ENCODE measurements at regions not wholly inside any gene's neighbourhood (a gene's known extent, or its start where the extent isn't known, plus 50 kb on each side); places are given as distances from the start of the nearest gene placed in this dataset.

DNA sequence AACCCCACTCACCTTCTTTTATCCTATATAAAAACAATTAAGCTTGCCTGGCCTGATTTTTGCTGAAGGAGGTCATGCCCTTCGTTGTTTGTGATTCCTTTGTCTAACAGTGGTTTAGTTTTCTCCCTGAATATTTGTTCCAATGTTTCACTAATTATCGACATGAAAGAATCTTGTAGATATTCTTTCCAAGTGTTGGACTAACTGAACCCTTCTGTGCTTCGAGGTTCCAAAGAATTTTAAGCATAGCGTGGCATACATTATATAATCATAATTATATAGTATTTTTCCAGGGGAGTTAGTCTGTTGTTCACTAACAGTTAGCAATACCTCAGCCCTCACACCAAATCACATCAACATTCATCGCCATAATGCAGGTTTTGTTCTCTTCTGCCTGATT is 418.9 kb upstream of the ADGRL2 start:
- H3K9ac ChIP-seq (ENCODE audit: low read length) = no peak overlapping the region
- H3K4me1 ChIP-seq (ENCODE audit: control insufficient read depth, insufficient read depth, low read length) = no peaks in the 10 kb centered on the region
- no peaks in the 10 kb centered on the region for H3K36me3 ChIP-seq (ENCODE audit: control insufficient read depth, insufficient read depth, low read length, severe bottlenecking)
- no peaks in the 10 kb centered on the region for H3K9me3 ChIP-seq (ENCODE audit: control insufficient read depth, low read length)
- H3K4me3 ChIP-seq (ENCODE audit: low read length) = no peak overlapping the region
- no peak for DNase-seq (ENCODE audit: low read depth)
- H3K27me3 ChIP-seq (replicated peaks; ENCODE audit: control insufficient read depth, insufficient read depth, low read length) = no peaks in the 10 kb centered on the region

DNA sequence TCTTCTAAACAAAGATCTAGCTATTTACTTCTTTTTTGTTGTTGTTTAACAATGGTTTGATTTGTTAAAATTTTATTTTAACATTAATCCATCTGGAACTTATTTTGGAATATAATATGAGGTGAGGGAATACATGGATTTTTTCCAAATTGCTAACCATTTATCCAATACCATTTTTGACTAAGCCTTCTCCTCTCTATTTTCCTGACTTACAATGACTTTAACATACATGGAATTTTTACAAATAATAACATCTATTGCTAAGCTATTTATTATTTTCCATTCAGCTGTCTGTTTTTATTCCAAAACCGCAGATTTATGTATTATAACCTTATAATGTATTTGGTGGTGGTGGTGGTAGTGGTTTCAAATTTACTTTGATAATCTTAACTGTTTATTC is 420.3 kb upstream of the ADGRL2 start:
- no peaks in the 10 kb centered on the region for H3K27me3 ChIP-seq (replicated peaks; ENCODE audit: control insufficient read depth, insufficient read depth, low read length)
- DNase-seq (ENCODE audit: low read depth) = no peak
- no peaks in the 10 kb centered on the region for H3K36me3 ChIP-seq (ENCODE audit: control insufficient read depth, insufficient read depth, low read length, severe bottlenecking)
- H3K4me1 ChIP-seq (ENCODE audit: control insufficient read depth, insufficient read depth, low read length) = no peaks in the 10 kb centered on the region
- H3K9me3 ChIP-seq (ENCODE audit: control insufficient read depth, low read length) = no peaks in the 10 kb centered on the region
- H3K9ac ChIP-seq (ENCODE audit: low read length) = no peak overlapping the region
- no peak overlapping the region for H3K4me3 ChIP-seq (ENCODE audit: low read length)

DNA sequence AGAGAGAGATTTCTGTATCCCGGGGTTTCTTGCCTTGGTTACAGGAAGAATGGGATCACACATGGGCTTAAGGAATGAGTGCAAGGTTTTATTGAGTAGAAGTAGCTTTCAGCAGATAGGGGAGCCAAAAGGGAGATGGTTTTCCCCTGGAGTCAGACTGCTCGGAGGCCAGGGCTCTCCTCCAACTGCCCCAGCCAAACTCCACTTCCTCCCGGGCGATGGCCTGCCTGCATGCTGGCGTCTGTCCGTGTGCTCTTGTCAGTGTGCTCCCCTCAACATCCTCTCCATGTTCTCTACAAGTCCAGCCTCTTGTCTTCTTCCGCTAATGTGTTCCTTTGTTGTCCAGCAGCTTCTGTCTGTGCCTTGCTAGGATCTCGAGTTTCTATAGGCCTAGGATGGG is 421.3 kb upstream of the ADGRL2 start:
- Histone ChIP-seq H3K4me3 (ENCODE audit: low read length) (no peak overlapping the region), H3K27me3 (replicated peaks; ENCODE audit: control insufficient read depth, insufficient read depth, low read length) (no peaks in the 10 kb centered on the region), H3K4me1 (ENCODE audit: control insufficient read depth, insufficient read depth, low read length) (no peaks in the 10 kb centered on the region), H3K9me3 (ENCODE audit: control insufficient read depth, low read length) (no peaks in the 10 kb centered on the region), H3K36me3 (ENCODE audit: control insufficient read depth, insufficient read depth, low read length, severe bottlenecking) (no peaks in the 10 kb centered on the region), H3K9ac (ENCODE audit: low read length) (no peak overlapping the region)
- no peak for DNase-seq (ENCODE audit: low read depth)

DNA sequence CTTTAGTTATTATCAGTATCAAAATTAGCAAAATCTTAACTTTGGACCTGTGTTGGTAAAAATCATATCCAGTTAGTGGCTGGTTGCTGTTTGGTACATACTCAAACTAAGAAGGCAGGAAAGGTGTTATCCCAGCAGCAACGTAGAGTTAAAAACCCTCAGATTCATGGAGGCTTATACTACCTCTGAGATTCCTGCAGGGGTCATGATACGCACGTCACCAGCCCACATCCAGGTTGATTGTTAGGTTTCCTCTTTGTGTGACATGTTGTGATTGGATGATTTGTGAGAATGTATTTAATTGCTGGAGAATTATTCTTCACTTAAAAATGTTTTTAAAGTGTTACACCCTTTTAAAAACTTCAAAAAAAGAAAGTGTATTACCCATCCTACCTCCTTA is 423.3 kb upstream of the ADGRL2 start:
- Histone ChIP-seq H3K27me3 (replicated peaks; ENCODE audit: control insufficient read depth, insufficient read depth, low read length) (no peaks in the 10 kb centered on the region), H3K4me1 (ENCODE audit: control insufficient read depth, insufficient read depth, low read length) (no peaks in the 10 kb centered on the region), H3K9me3 (ENCODE audit: control insufficient read depth, low read length) (no peaks in the 10 kb centered on the region), H3K4me3 (ENCODE audit: low read length) (no peak overlapping the region), H3K36me3 (ENCODE audit: control insufficient read depth, insufficient read depth, low read length, severe bottlenecking) (no peaks in the 10 kb centered on the region), H3K9ac (ENCODE audit: low read length) (no peak overlapping the region)
- no peak for DNase-seq (ENCODE audit: low read depth)

DNA sequence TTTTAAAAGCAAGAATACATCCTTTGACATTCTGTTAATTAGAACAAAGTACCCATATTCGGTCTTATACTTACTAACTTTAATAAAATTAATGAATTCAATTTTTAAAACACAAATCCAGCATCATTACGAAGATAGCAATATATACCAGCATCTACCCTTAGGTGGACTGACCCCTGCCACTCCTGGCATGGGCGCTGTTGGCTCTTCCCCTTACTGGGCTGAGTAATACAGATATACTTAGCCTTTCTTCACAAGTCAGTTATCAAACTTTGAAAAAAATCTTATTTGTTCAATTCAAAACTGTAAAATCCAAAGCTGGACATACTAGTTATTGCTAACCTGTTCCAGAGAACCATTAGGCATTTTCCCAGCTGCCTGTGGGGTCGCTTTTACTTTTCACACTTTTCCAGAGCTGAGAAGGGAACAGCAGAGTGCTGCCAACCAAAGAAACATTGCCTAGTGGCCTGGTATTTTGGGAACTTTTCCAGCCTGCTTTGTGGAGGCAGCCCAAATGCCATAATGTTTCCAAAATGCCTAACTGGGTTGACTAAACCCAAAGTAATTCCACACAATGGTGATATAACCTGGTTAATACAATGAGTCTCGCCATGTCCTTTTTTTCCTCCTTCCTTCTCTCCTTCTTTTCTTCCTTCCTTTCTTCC is 424.7 kb upstream of the ADGRL2 start:
- Histone ChIP-seq H3K27me3 (replicated peaks; ENCODE audit: control insufficient read depth, insufficient read depth, low read length) (no peaks in the 10 kb centered on the region), H3K9ac (ENCODE audit: low read length) (no peak overlapping the region), H3K9me3 (ENCODE audit: control insufficient read depth, low read length) (no peaks in the 10 kb centered on the region), H3K4me1 (ENCODE audit: control insufficient read depth, insufficient read depth, low read length) (no peaks in the 10 kb centered on the region), H3K36me3 (ENCODE audit: control insufficient read depth, insufficient read depth, low read length, severe bottlenecking) (no peaks in the 10 kb centered on the region), H3K4me3 (ENCODE audit: low read length) (no peak overlapping the region)
- no peak for DNase-seq (ENCODE audit: low read depth)

DNA sequence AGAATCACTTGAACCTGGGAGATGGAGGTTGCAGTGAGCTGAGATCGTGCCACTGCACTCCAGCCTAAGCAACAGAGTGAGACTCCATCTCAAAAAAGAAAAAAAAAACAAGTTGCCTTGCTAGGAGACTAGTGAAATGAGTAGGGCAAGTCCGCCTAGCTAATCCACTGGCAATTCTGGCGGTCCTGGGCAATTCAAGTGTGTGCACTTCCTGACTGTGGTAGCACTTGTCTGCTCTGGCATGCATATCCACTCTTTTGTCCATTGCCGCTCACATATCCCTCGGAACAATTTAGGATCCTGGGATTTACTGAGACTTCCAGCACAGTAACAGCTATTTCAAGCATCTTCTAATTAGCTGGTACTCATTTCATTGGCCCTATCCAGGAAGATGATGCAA is 426.3 kb upstream of the ADGRL2 start:
- H3K4me3 ChIP-seq (ENCODE audit: low read length) = no peak overlapping the region
- no peaks in the 10 kb centered on the region for H3K27me3 ChIP-seq (replicated peaks; ENCODE audit: control insufficient read depth, insufficient read depth, low read length)
- H3K4me1 ChIP-seq (ENCODE audit: control insufficient read depth, insufficient read depth, low read length) = no peaks in the 10 kb centered on the region
- no peak overlapping the region for H3K9ac ChIP-seq (ENCODE audit: low read length)
- H3K9me3 ChIP-seq (ENCODE audit: control insufficient read depth, low read length) = no peaks in the 10 kb centered on the region
- no peak for DNase-seq (ENCODE audit: low read depth)
- no peaks in the 10 kb centered on the region for H3K36me3 ChIP-seq (ENCODE audit: control insufficient read depth, insufficient read depth, low read length, severe bottlenecking)

DNA sequence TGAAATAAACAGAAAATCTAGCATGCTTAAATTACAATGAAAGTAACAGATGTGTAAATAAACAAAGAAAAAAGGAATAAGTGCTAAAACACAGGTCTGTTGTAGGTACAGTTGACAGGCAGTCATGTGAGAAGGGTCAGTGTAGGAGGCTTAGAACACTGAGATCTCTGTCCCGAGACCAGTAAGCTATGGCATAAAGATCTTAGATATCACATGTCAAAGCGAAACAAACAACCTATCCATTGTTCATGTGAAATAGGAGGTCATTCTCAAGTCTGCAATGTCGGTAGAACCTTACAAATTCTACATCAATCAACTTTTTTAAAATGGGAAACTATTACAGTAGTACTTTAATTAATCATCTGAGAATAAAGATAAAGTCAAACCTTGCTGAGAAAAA is 428.9 kb upstream of the ADGRL2 start:
- no peak overlapping the region for H3K9ac ChIP-seq (ENCODE audit: low read length)
- no peaks in the 10 kb centered on the region for H3K9me3 ChIP-seq (ENCODE audit: control insufficient read depth, low read length)
- no peaks in the 10 kb centered on the region for H3K4me1 ChIP-seq (ENCODE audit: control insufficient read depth, insufficient read depth, low read length)
- no peak overlapping the region for H3K4me3 ChIP-seq (ENCODE audit: low read length)
- no peaks in the 10 kb centered on the region for H3K27me3 ChIP-seq (replicated peaks; ENCODE audit: control insufficient read depth, insufficient read depth, low read length)
- H3K36me3 ChIP-seq (ENCODE audit: control insufficient read depth, insufficient read depth, low read length, severe bottlenecking) = no peaks in the 10 kb centered on the region
- no peak for DNase-seq (ENCODE audit: low read depth)

DNA sequence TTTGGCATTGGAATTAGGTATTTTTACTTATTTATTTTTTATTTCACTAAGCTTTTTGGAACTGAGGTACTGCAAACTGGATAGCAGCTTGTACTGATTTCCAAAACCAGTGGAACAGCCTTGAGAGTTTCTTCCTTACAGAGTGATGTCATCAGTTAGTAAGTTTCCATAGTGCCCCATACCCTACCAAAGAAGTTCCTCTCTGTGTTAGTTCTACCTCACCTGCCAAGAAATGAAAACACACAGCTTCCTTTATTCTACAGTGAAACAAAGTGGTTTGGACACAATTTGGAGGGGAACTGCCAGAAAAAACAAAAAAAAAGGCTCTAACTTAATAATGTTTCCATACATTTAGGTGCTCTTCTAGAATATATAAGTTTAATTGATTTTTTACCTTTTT is 430.9 kb upstream of the ADGRL2 start:
- no peaks in the 10 kb centered on the region for H3K4me1 ChIP-seq (ENCODE audit: control insufficient read depth, insufficient read depth, low read length)
- H3K9ac ChIP-seq (ENCODE audit: low read length) = no peak overlapping the region
- no peaks in the 10 kb centered on the region for H3K36me3 ChIP-seq (ENCODE audit: control insufficient read depth, insufficient read depth, low read length, severe bottlenecking)
- DNase-seq (ENCODE audit: low read depth) = no peak
- H3K4me3 ChIP-seq (ENCODE audit: low read length) = no peak overlapping the region
- no peaks in the 10 kb centered on the region for H3K27me3 ChIP-seq (replicated peaks; ENCODE audit: control insufficient read depth, insufficient read depth, low read length)
- no peaks in the 10 kb centered on the region for H3K9me3 ChIP-seq (ENCODE audit: control insufficient read depth, low read length)

DNA sequence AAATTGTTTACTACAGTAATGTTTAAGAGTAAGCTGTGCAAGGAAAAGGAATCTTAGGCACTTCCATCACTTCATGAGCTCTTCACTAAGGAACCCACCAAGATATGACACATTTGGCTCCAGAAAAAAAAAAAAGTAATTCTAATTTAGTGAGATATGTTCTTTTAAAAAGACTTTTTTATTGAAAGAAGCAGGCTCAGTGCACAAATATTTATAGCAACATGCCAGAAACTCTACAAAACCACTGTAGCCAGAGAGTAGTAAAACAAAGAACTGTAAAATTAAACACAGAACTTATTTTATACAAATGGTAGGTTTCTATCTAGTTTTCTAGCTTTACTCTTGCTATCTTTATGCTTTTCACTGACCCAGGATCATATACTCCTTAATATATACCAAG is 434.6 kb upstream of the ADGRL2 start:
- no peaks in the 10 kb centered on the region for H3K27me3 ChIP-seq (replicated peaks; ENCODE audit: control insufficient read depth, insufficient read depth, low read length)

DNA sequence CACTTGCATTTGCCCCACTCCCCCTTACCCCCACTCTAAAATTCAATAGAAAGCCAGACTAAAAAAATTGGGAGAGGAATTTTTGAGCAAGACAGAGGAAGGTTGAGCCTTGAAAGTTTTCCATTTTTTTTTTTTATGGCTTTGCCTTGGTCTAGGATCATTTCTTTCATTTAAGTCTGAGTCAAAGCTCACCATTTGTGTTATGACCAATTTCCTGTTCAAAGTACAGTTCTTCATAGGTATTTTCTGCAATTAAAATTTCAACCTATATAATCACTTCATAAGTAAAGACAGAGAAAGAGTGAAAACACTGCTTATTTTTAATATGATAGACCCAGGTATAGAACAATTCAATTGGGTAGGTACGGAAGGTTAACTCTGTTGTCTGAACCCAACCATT is 436.6 kb upstream of the ADGRL2 start:
- Histone ChIP-seq H3K9ac (ENCODE audit: low read length) (no peak overlapping the region), H3K9me3 (ENCODE audit: control insufficient read depth, low read length) (no peaks in the 10 kb centered on the region), H3K27me3 (replicated peaks; ENCODE audit: control insufficient read depth, insufficient read depth, low read length) (no peaks in the 10 kb centered on the region), H3K36me3 (ENCODE audit: control insufficient read depth, insufficient read depth, low read length, severe bottlenecking) (no peaks in the 10 kb centered on the region), H3K4me1 (ENCODE audit: control insufficient read depth, insufficient read depth, low read length) (no peaks in the 10 kb centered on the region), H3K4me3 (ENCODE audit: low read length) (no peak overlapping the region)
- no peak for DNase-seq (ENCODE audit: low read depth)

More for the DNA sequence above, 434.6 kb upstream of the ADGRL2 start:
- Histone ChIP-seq H3K4me3 (ENCODE audit: low read length) (no peak overlapping the region), H3K4me1 (ENCODE audit: control insufficient read depth, insufficient read depth, low read length) (no peaks in the 10 kb centered on the region), H3K9ac (ENCODE audit: low read length) (no peak overlapping the region), H3K36me3 (ENCODE audit: control insufficient read depth, insufficient read depth, low read length, severe bottlenecking) (no peaks in the 10 kb centered on the region), H3K9me3 (ENCODE audit: control insufficient read depth, low read length) (no peaks in the 10 kb centered on the region)
- peak; percentile 50 for DNase-seq (ENCODE audit: low read depth)

DNA sequence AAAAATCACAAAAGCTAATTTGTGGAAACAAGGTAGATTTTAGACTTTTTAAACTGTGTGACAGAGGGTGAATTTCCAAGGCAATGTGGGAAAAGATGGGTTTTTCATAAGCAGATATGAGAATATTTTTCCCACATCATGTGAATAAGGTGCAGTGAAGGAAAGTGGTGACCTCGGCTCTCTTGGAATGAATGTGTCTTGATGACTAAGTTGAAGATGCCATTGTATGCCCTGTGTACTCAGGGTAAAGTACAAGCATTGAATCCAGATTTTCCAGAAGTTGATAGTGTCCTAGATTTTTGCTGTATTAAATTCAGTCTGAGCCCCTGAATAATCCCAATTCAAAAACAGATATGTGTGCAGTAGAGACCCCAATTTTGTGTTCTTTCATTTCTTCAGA is 442.6 kb upstream of the ADGRL2 start:
- no peak for DNase-seq (ENCODE audit: low read depth)
- Histone ChIP-seq H3K27me3 (replicated peaks; ENCODE audit: control insufficient read depth, insufficient read depth, low read length) (no peaks in the 10 kb centered on the region), H3K36me3 (ENCODE audit: control insufficient read depth, insufficient read depth, low read length, severe bottlenecking) (no peaks in the 10 kb centered on the region), H3K4me3 (ENCODE audit: low read length) (no peak overlapping the region), H3K9me3 (ENCODE audit: control insufficient read depth, low read length) (no peaks in the 10 kb centered on the region), H3K4me1 (ENCODE audit: control insufficient read depth, insufficient read depth, low read length) (no peaks in the 10 kb centered on the region), H3K9ac (ENCODE audit: low read length) (no peak overlapping the region)

DNA sequence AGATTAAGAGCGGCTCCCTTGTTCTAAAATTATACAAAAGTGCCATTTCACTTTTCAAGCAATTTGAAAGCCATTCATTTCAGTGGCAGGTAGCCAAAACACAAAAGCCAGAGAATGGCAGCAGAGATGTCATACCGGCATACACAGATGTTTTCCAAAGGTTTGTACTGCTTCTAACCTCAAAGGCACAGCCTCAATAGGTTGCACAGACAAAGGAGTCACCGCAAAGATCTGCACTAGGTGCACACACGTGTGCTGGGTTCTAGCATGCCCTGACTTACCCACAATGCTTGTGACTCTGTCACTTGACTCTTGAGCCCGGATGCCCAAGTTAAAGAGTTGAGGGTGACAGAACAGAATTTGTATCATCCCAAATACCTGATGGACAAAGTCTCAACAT is 448.9 kb upstream of the ADGRL2 start:
- no peak for DNase-seq (ENCODE audit: low read depth)
- Histone ChIP-seq H3K9ac (ENCODE audit: low read length) (no peak overlapping the region), H3K9me3 (ENCODE audit: control insufficient read depth, low read length) (no peaks in the 10 kb centered on the region), H3K27me3 (replicated peaks; ENCODE audit: control insufficient read depth, insufficient read depth, low read length) (no peaks in the 10 kb centered on the region), H3K36me3 (ENCODE audit: control insufficient read depth, insufficient read depth, low read length, severe bottlenecking) (no peaks in the 10 kb centered on the region), H3K4me1 (ENCODE audit: control insufficient read depth, insufficient read depth, low read length) (no peaks in the 10 kb centered on the region), H3K4me3 (ENCODE audit: low read length) (no peak overlapping the region)

Data from adipocyte (in vitro differentiated cells).